HG02678 (cell line): ENCODE measurements at regions not wholly inside any gene's neighbourhood (a gene's known extent, or its start where the extent isn't known, plus 50 kb on each side); places are given as distances from the start of the nearest gene placed in this dataset.

Source experiments
- ATAC-seq: cut with Tn5 transposase; IDR thresholded peaks from one replicate; pipeline ENCODE4 v1.9.1; 2021; ENCODE audit warnings: mild to moderate bottlenecking, moderate library complexity; ENCODE audit not compliant: unreplicated experiment

- ATAC-seq = no peak
Observed at GRCh38 chr6:2433266-2433665, 187.9 kb upstream of the GMDS start.

GRCh38 chr6:2432292-2432691, 186.9 kb upstream of the GMDS start:
- ATAC-seq = no peak

GRCh38 chr6:2430612-2431011, 185.2 kb upstream of the GMDS start:
- ATAC-seq = no peak

- ATAC-seq = no peak
Observed at GRCh38 chr6:2429460-2429859, 184.1 kb upstream of the GMDS start.

- ATAC-seq = no peak
Observed at GRCh38 chr6:2429032-2429431, 183.6 kb upstream of the GMDS start.

- no peak for ATAC-seq
Observed at GRCh38 chr6:2426561-2427340, 181.3 kb upstream of the GMDS start.

GRCh38 chr6:2416128-2416712, 170.8 kb upstream of the GMDS start:
- ATAC-seq = no peak

GRCh38 chr6:2414885-2415547, 169.6 kb upstream of the GMDS start:
- no peak for ATAC-seq

GRCh38 chr6:2412731-2413130, 167.3 kb upstream of the GMDS start:
- ATAC-seq = no peak

- ATAC-seq = no peak
Observed at GRCh38 chr6:2410656-2411380, 165.4 kb upstream of the GMDS start.

GRCh38 chr6:2407525-2407924, 162.1 kb upstream of the GMDS start:
- ATAC-seq = no peak

- ATAC-seq = no peak
Observed at GRCh38 chr6:2404211-2404929, 159.0 kb upstream of the GMDS start.

- no peak for ATAC-seq
Observed at GRCh38 chr6:2403546-2403945, 158.1 kb upstream of the GMDS start.

GRCh38 chr6:2396846-2397630, 151.6 kb upstream of the GMDS start:
- no peak for ATAC-seq

- ATAC-seq = no peak
Observed at GRCh38 chr6:2396042-2396657, 150.7 kb upstream of the GMDS start.

- no peak for ATAC-seq
Observed at GRCh38 chr6:2388554-2389324, 143.3 kb upstream of the GMDS start.

- ATAC-seq = no peak
Observed at GRCh38 chr6:2387445-2387844, 142.0 kb upstream of the GMDS start.

GRCh38 chr6:2385471-2385983, 140.1 kb upstream of the GMDS start:
- ATAC-seq = no peak

- ATAC-seq = no peak
Observed at GRCh38 chr6:2384528-2384927, 139.1 kb upstream of the GMDS start.
